HS-27A (cell line): ENCODE measurements at regions not wholly inside any gene's neighbourhood (a gene's known extent, or its start where the extent isn't known, plus 50 kb on each side); places are given as distances from the start of the nearest gene placed in this dataset.
A peak's percentile ranks its signal among the peaks of the same experiment; 100 is the strongest.

Experiments used
- DNase-seq: peaks from one replicate; pipeline ENCODE4 v3.0.0-alpha.2; 2012; ENCODE audit warnings: low read depth, missing footprints

GRCh38 chr15:68525815-68526214 lies 53.0 kb upstream of the CORO2B start:
- no peak for DNase-seq

- DNase-seq: peak; percentile 79
These were observed 52.5 kb upstream of the CORO2B start for GRCh38 chr15:68526269-68526668.

- DNase-seq: no peak
These were observed 52.0 kb upstream of the CORO2B start for GRCh38 chr15:68526784-68527183.

- DNase-seq: no peak
These were observed 50.0 kb upstream of the CORO2B start for GRCh38 chr15:68528626-68529290.
